ENCODE measurements at regions not wholly inside any gene's neighbourhood (a gene's known extent, or its start where the extent isn't known, plus 50 kb on each side); places are given as distances from the start of the nearest gene placed in this dataset.

DNA sequence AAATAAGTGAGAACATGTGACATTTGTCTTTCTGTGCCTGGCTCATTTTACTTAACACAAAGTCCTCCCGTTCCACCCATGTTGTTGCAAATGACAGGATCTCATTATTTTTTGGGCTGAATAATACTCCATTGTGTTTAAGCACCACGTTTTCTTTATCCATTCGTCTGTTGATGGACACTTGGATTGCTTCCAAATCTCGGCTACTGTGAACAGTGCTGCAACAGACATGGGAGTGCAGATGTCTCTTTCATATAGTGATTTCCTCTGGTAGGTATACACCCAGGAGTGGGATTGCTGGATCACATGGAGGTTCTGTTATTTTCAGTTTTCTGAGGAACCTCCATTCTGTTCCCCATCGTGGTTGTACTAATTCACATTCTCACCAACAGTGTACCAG lies 264.4 kb upstream of the GALNT17 start:
- no peak overlapping the region for H3K4me3 Mint-ChIP-seq
- peaks cover 7% of the 10 kb centered on the region for H3K4me1 Mint-ChIP-seq (ENCODE audit: unreplicated experiment)
- peaks cover 6% of the 10 kb centered on the region for H3K27me3 Mint-ChIP-seq
- DNase-seq (ENCODE audit: extremely low spot score, unreplicated experiment), result no peak
- peaks cover 4% of the 10 kb centered on the region for H3K9me3 Mint-ChIP-seq
- H3K36me3 Mint-ChIP-seq, result no peaks in the 10 kb centered on the region
- no peak overlapping the region for H3K27ac Mint-ChIP-seq
- TF ChIP-seq, protein P1, sequence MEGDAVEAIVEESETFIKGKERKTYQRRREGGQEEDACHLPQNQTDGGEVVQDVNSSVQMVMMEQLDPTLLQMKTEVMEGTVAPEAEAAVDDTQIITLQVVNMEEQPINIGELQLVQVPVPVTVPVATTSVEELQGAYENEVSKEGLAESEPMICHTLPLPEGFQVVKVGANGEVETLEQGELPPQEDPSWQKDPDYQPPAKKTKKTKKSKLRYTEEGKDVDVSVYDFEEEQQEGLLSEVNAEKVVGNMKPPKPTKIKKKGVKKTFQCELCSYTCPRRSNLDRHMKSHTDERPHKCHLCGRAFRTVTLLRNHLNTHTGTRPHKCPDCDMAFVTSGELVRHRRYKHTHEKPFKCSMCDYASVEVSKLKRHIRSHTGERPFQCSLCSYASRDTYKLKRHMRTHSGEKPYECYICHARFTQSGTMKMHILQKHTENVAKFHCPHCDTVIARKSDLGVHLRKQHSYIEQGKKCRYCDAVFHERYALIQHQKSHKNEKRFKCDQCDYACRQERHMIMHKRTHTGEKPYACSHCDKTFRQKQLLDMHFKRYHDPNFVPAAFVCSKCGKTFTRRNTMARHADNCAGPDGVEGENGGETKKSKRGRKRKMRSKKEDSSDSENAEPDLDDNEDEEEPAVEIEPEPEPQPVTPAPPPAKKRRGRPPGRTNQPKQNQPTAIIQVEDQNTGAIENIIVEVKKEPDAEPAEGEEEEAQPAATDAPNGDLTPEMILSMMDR (conservative IDR thresholded peaks at IDR 0.05), result no peak

- Mint-ChIP-seq H3K27me3 (peaks cover 6% of the 10 kb centered on the region), H3K27ac (no peak overlapping the region), H3K4me3 (no peak overlapping the region), H3K36me3 (no peaks in the 10 kb centered on the region), H3K9me3 (peaks cover 3% of the 10 kb centered on the region), H3K4me1 (ENCODE audit: unreplicated experiment) (peaks cover 10% of the 10 kb centered on the region)
- no peak for DNase-seq (ENCODE audit: extremely low spot score, unreplicated experiment)
- TF ChIP-seq, protein P1 (conservative IDR thresholded peaks at IDR 0.05), result no peak
Measured at GRCh38 chr7:70870349-70870748, 261.6 kb upstream of the GALNT17 start.

DNA sequence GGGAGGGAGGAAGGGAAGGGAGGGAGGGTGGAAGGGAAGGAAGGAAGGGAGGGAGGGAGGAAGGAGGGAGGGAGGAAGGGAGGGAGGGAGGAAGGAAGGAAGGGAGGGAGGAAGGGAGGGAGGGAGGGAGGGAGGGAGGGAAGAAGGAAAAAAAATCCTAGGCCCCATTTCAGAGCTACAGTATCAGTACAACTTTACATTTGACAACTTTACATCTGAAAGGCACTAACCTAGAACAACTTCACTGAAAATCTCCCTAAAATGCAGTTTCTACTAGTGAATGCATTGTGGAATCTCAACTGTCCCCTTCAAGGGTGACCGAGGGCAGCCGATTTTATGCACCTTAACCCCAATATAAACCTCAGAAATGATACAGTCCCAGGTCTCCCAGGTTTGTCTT lies 259.8 kb upstream of the GALNT17 start:
- H3K36me3 Mint-ChIP-seq, result no peaks in the 10 kb centered on the region
- no peak for DNase-seq (ENCODE audit: extremely low spot score, unreplicated experiment)
- no peak overlapping the region for H3K4me3 Mint-ChIP-seq
- H3K4me1 Mint-ChIP-seq (ENCODE audit: unreplicated experiment), result peaks cover 10% of the 10 kb centered on the region
- H3K27me3 Mint-ChIP-seq, result peaks cover 14% of the 10 kb centered on the region
- H3K9me3 Mint-ChIP-seq, result peaks cover 3% of the 10 kb centered on the region
- TF ChIP-seq, protein P1 (conservative IDR thresholded peaks at IDR 0.05), result no peak
- H3K27ac Mint-ChIP-seq, result no peak overlapping the region

GRCh38 chr7:70881167-70881847 lies 250.6 kb upstream of the GALNT17 start:
- H3K4me3 Mint-ChIP-seq, result no peak overlapping the region
- no peak overlapping the region for H3K27ac Mint-ChIP-seq
- DNase-seq (ENCODE audit: extremely low spot score, unreplicated experiment), result no peak
- H3K36me3 Mint-ChIP-seq, result no peaks in the 10 kb centered on the region
- no peaks in the 10 kb centered on the region for H3K4me1 Mint-ChIP-seq (ENCODE audit: unreplicated experiment)
- H3K9me3 Mint-ChIP-seq, result peaks cover 6% of the 10 kb centered on the region
- TF ChIP-seq, protein P1 (conservative IDR thresholded peaks at IDR 0.05), result no peak
- peaks cover 20% of the 10 kb centered on the region for H3K27me3 Mint-ChIP-seq

DNA sequence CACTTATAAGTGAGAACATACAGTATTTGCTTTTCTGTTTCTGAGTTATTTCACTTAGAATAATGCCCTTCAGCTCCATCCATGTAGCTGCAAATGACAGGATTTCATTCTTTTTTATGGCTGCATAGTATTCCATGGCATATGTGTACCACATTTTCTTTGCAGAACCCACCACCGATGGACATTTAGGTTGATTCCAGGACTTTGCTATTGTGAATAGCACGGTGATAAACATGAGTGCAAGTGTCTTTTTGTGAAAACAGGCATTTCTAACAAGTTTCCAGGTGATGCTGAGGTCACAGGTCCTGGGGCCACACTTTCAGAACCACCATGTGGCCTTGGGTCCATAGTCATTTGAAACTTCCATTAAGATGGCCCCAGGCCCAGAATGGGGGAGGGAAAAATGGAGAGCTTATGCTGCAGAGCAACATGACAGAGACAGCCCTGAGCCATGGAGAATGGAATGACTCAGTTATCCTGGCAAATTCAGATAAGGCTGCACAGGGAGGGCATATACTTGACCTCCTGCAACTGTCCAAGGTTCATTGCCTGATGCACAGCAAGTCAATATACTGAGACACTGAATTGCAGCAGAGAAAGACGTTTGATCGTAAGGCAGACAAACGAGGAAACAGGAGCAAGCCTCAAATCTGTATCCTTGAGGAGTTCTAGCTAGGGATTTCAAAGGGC lies 248.0 kb upstream of the GALNT17 start:
- no peak for DNase-seq (ENCODE audit: extremely low spot score, unreplicated experiment)
- Mint-ChIP-seq H3K36me3 (no peaks in the 10 kb centered on the region), H3K9me3 (peaks cover 9% of the 10 kb centered on the region), H3K4me1 (ENCODE audit: unreplicated experiment) (no peaks in the 10 kb centered on the region), H3K27me3 (peaks cover 25% of the 10 kb centered on the region), H3K4me3 (no peak overlapping the region), H3K27ac (peak overlapping the region; percentile 22)
- TF ChIP-seq, protein P1 (conservative IDR thresholded peaks at IDR 0.05), result no peak
